OCI-LY3 (cell line): ENCODE measurements at regions not wholly inside any gene's neighbourhood (a gene's known extent, or its start where the extent isn't known, plus 50 kb on each side); places are given as distances from the start of the nearest gene placed in this dataset.

Experiments used
- EZH2phosphoT487 ChIP-seq: fragments of 200-600 bp; shearing (Covaris generic); IDR thresholded peaks from 2 replicates; pipeline ENCODE4 v1.6.1; 2018; ENCODE audit warnings: antibody characterized with exemption, mixed run types, low read depth
- TF ChIP-seq, protein P1 (sequence below): fragments of 200-600, 300-600 bp; sonication (generic); IDR thresholded peaks from 2 replicates; pipeline ENCODE4 v1.5.1; 2014; ENCODE audit warnings: antibody characterized with exemption, low read length, low read depth

DNA sequence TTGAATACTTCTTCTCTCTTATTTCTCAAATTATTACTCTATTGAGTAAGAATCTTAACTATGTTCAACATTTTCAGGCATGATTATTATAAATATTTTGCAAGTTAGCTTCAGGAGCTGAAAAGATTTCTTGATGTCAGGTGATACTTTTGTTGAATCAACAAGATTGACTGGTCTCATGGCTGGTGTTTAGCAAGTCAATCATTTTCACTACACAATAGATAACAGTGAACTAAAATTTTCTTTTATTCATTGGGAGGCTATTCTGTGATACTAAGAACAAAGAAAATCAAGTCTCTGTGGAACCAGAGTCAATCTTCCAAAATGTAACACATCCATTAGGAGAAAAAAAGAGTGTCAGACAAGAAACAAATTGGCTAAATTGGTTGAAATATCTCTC, 476.7 kb downstream of the CNTN3 start:
- TF ChIP-seq, protein P1, sequence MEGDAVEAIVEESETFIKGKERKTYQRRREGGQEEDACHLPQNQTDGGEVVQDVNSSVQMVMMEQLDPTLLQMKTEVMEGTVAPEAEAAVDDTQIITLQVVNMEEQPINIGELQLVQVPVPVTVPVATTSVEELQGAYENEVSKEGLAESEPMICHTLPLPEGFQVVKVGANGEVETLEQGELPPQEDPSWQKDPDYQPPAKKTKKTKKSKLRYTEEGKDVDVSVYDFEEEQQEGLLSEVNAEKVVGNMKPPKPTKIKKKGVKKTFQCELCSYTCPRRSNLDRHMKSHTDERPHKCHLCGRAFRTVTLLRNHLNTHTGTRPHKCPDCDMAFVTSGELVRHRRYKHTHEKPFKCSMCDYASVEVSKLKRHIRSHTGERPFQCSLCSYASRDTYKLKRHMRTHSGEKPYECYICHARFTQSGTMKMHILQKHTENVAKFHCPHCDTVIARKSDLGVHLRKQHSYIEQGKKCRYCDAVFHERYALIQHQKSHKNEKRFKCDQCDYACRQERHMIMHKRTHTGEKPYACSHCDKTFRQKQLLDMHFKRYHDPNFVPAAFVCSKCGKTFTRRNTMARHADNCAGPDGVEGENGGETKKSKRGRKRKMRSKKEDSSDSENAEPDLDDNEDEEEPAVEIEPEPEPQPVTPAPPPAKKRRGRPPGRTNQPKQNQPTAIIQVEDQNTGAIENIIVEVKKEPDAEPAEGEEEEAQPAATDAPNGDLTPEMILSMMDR: no peak
- TF ChIP-seq EZH2phosphoT487: no peak
